Mucosa of rectum (tissue), 2 donors: ENCODE measurements at regions not wholly inside any gene's neighbourhood (a gene's known extent, or its start where the extent isn't known, plus 50 kb on each side); places are given as distances from the start of the nearest gene placed in this dataset.
A peak's percentile ranks its signal among the peaks of the same experiment; 100 is the strongest.

Experiments used
- H3K27ac ChIP-seq, 2 donors: one replicate each; pipeline ENCODE4 v1.7.0; 2013; ENCODE audit warnings: inconsistent platforms in 2 of 2, low read depth in 2 of 2, low read length in 2 of 2
- H3K27me3 ChIP-seq, 2 donors: one replicate each; pipeline ENCODE4 v1.7.0; 2013; ENCODE audit warnings: low read length in 2 of 2; ENCODE audit not compliant: control insufficient read depth in 2 of 2, insufficient read depth in 2 of 2
- H3K36me3 ChIP-seq, 2 donors: one replicate each; pipeline ENCODE4 v1.7.0; 2013; ENCODE audit warnings: low read length in 2 of 2; ENCODE audit not compliant: control insufficient read depth in 2 of 2, insufficient read depth in 2 of 2
- H3K4me1 ChIP-seq, 2 donors: one replicate each; pipeline ENCODE4 v1.7.0; 2013; ENCODE audit warnings: low read length in 2 of 2, mild to moderate bottlenecking in 1 of 2; ENCODE audit not compliant: control insufficient read depth in 2 of 2, insufficient read depth in 2 of 2
- H3K4me3 ChIP-seq, 2 donors: one replicate each; pipeline ENCODE4 v1.7.0; 2013; ENCODE audit warnings: low read length in 2 of 2
- H3K9ac ChIP-seq, 2 donors: one replicate each; pipeline ENCODE4 v1.7.0; 2013; ENCODE audit warnings: low read length in 2 of 2, low read depth in 1 of 2, mild to moderate bottlenecking in 1 of 2
- H3K9me3 ChIP-seq, 2 donors: one replicate each; pipeline ENCODE4 v1.7.0; 2013; ENCODE audit warnings: low read length in 2 of 2; ENCODE audit not compliant: control insufficient read depth in 2 of 2
- donor health status: healthy.
- donor health status: Normal muscosa, but diverticular disease.

DNA sequence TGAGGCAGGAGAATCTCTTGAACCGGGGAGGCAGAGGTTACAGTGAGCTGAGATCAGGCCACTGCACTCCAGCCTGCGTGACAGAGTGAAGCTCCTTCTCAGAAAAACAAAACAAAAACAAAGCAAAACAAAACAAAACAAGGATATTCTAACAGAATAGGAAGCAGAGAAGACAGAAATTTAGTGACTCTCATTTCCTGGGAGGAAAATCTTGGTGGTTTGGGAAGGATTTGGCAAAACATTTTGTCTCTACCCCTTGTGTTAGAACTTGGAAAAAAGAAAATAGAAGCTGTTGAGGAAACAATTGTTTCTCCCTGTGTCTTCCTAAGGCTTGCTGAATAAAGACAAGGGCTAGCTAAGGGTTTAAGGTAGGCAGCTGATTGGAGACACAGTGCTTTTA lies 79.7 kb upstream of the PTPRR start:
- H3K4me3 ChIP-seq: no peak overlapping the region
- H3K36me3 ChIP-seq: no peaks in the 10 kb centered on the region
- H3K27me3 ChIP-seq: no peaks in the 10 kb centered on the region
- H3K9ac ChIP-seq: no peak overlapping the region
- peak overlapping the region in 1 of 2 donors; percentile 32 for H3K27ac ChIP-seq
- no peaks in the 10 kb centered on the region for H3K9me3 ChIP-seq
- H3K4me1 ChIP-seq: no peaks in the 10 kb centered on the region

DNA sequence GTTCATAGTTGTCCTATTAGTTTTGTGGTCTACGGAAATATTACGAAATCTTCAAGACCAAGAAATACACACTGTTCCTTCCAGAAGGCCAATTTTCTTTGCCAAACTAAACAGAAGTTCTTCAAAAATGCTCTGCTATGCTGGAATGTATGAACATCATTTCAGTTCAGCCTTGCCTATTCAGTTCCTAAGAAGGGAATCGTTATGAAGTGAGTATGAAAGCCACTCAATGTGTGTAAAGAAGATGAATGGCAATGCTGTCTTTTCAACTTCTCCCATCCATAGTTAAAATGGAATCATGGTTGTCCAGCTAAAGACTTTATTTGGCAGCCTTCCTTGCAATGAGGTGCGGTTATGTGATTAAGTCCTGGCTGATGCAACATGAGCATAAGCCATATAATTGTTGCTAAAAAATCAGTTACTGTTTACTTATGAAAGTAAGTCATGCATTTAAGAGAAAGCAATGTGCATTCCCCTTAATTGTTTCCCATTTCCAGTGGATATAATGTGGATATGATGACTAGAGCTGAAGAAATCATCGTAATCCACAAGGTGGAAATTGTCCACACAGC lies 73.8 kb upstream of the PTPRR start:
- Histone ChIP-seq H3K9ac (no peak overlapping the region), H3K9me3 (no peaks in the 10 kb centered on the region), H3K36me3 (no peaks in the 10 kb centered on the region), H3K4me3 (no peak overlapping the region), H3K4me1 (no peaks in the 10 kb centered on the region), H3K27me3 (no peaks in the 10 kb centered on the region), H3K27ac (peak overlapping the region; percentile 34 to 49)

- no peak overlapping the region for H3K9ac ChIP-seq
- H3K27ac ChIP-seq: no peak overlapping the region
- no peak overlapping the region for H3K4me3 ChIP-seq
- H3K4me1 ChIP-seq: no peaks in the 10 kb centered on the region
- no peaks in the 10 kb centered on the region for H3K27me3 ChIP-seq
- no peaks in the 10 kb centered on the region for H3K36me3 ChIP-seq
- no peaks in the 10 kb centered on the region for H3K9me3 ChIP-seq
Observed at GRCh38 chr12:70989232-70989631, 68.7 kb upstream of the PTPRR start.

DNA sequence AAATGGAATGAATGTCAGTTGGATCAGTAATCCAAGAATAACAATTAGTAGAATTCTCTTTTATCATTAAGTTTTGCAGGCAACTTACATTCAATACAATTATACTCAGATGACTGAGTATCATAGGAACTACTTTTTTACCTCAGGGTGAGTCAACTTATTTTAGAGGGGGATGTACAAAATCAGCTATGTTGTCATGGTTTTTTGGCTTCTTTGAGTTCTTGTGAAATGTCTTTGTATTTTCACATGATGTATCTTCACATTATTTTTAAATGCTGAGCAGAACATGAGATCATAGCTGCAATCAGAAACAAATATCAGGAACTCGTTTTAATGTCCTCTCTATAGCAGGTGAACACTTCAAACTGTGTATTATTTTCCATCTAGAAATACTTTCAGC lies 65.3 kb upstream of the PTPRR start:
- H3K36me3 ChIP-seq: no peaks in the 10 kb centered on the region
- H3K4me3 ChIP-seq: no peak overlapping the region
- H3K9me3 ChIP-seq: no peaks in the 10 kb centered on the region
- H3K9ac ChIP-seq: no peak overlapping the region
- H3K4me1 ChIP-seq: no peaks in the 10 kb centered on the region
- no peak overlapping the region for H3K27ac ChIP-seq
- no peaks in the 10 kb centered on the region for H3K27me3 ChIP-seq

GRCh38 chr12:70983692-70984091 lies 63.2 kb upstream of the PTPRR start:
- Histone ChIP-seq H3K27ac (no peak overlapping the region), H3K36me3 (no peaks in the 10 kb centered on the region), H3K9ac (no peak overlapping the region), H3K9me3 (no peaks in the 10 kb centered on the region), H3K27me3 (no peaks in the 10 kb centered on the region), H3K4me1 (no peaks in the 10 kb centered on the region), H3K4me3 (no peak overlapping the region)

DNA sequence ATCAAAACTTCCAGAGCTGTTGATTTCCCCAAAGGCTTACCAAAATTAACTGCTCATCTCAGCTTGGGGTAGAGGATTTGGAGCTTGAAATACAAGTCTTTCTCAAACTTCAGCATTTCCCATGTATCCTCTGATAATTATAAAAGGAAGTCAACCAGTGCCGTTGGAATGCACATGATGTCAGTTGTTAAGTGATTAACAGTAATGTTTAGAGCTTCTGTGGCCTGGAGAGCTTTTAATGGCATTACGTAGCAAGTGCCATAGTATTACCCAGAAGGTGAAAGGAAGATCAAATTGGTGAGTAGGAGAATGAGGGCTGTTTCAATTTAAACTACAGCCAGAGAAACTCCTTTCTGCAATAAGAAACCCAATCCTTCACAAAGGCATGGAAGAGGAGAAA lies 62.5 kb upstream of the PTPRR start:
- Histone ChIP-seq H3K4me1 (no peaks in the 10 kb centered on the region), H3K36me3 (no peaks in the 10 kb centered on the region), H3K9ac (no peak overlapping the region), H3K4me3 (no peak overlapping the region), H3K27me3 (no peaks in the 10 kb centered on the region), H3K27ac (no peak overlapping the region), H3K9me3 (no peaks in the 10 kb centered on the region)

DNA sequence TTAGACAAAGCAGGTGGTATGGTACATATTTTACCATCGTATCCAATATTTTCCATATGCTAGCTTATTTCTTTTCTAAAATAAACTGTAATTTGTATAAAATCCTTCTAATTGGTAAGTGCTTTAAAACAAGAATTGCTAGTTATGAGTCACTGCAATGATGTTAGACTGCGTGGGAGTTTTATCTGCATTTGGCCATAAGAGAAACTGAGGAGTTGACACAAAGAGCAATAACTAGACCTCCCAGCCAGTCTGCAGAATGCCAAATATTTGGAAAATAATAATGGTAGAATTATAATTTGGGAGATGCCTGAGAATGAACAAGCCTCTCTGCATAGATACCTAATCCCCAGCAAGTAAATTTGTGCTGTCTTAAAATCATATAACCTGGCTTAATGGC lies 61.7 kb upstream of the PTPRR start:
- Histone ChIP-seq H3K4me1 (no peaks in the 10 kb centered on the region), H3K36me3 (no peaks in the 10 kb centered on the region), H3K27me3 (no peaks in the 10 kb centered on the region), H3K27ac (no peak overlapping the region), H3K9ac (no peak overlapping the region), H3K4me3 (no peak overlapping the region), H3K9me3 (no peaks in the 10 kb centered on the region)

GRCh38 chr12:70971001-70971794 lies 50.7 kb upstream of the PTPRR start:
- Histone ChIP-seq H3K9me3 (no peaks in the 10 kb centered on the region), H3K4me1 (no peaks in the 10 kb centered on the region), H3K27ac (no peak overlapping the region), H3K9ac (no peak overlapping the region), H3K4me3 (no peak overlapping the region), H3K27me3 (no peaks in the 10 kb centered on the region), H3K36me3 (no peaks in the 10 kb centered on the region)
